ENCODE measurements at regions not wholly inside any gene's neighbourhood (a gene's known extent, or its start where the extent isn't known, plus 50 kb on each side); places are given as distances from the start of the nearest gene placed in this dataset.

GRCh38 chr5:25458628-25459027, 813.9 kb upstream of the CDH10 start:
- no peak for DNase-seq
- no peaks in the 10 kb centered on the region for H3K27me3 ChIP-seq
- intact Hi-C loops (cut with DNase I) = no loop called here
- H3K4me1 ChIP-seq = no peaks in the 10 kb centered on the region
- peaks cover 0 to 3% (median 0%) of the 10 kb centered on the region in 11 donors for H3K9me3 ChIP-seq
- no peak for TF ChIP-seq CTCF (IDR thresholded peaks at IDR 0.05)
- no peaks in the 10 kb centered on the region for H3K36me3 ChIP-seq
- 79 to 83% methylated on average over 2 of the region's 2 CpGs for WGBS, 2 donors
- no peak overlapping the region for H3K27ac ChIP-seq
- ATAC-seq = no peak
- no peak overlapping the region for H3K4me3 ChIP-seq

- ATAC-seq = no peak
- no peak overlapping the region for H3K27ac ChIP-seq
Observed at GRCh38 chr5:25453500-25453899, 808.7 kb upstream of the CDH10 start.

GRCh38 chr5:25451294-25451693, 806.5 kb upstream of the CDH10 start:
- no peak for TF ChIP-seq CTCF (IDR thresholded peaks at IDR 0.05)
- H3K4me3 ChIP-seq = no peak overlapping the region
- H3K4me1 ChIP-seq = no peaks in the 10 kb centered on the region
- no peak for ATAC-seq
- 80 to 82% methylated on average over 2 of the region's 2 CpGs for WGBS, 2 donors
- H3K9me3 ChIP-seq = peaks cover 0 to 3% (median 0%) of the 10 kb centered on the region in 11 donors
- no peaks in the 10 kb centered on the region for H3K36me3 ChIP-seq
- H3K27me3 ChIP-seq = no peaks in the 10 kb centered on the region
- DNase-seq = no peak
- no peak overlapping the region for H3K27ac ChIP-seq
- intact Hi-C loops (cut with DNase I) = no loop called here

More at GRCh38 chr5:25453500-25453899, 808.7 kb upstream of the CDH10 start:
- DNase-seq = no peak
- Histone ChIP-seq H3K4me3 (no peak overlapping the region), H3K4me1 (no peaks in the 10 kb centered on the region), H3K9me3 (peaks cover 0 to 3% (median 0%) of the 10 kb centered on the region in 11 donors), H3K36me3 (no peaks in the 10 kb centered on the region), H3K27me3 (no peaks in the 10 kb centered on the region)
- TF ChIP-seq CTCF (IDR thresholded peaks at IDR 0.05) = no peak
- intact Hi-C loops (cut with DNase I) = no loop called here

- Histone ChIP-seq H3K9me3 (peaks cover 0 to 3% (median 0%) of the 10 kb centered on the region in 11 donors), H3K4me3 (no peak overlapping the region), H3K4me1 (no peaks in the 10 kb centered on the region), H3K27me3 (no peaks in the 10 kb centered on the region), H3K36me3 (no peaks in the 10 kb centered on the region), H3K27ac (no peak overlapping the region)
- no peak for TF ChIP-seq CTCF (IDR thresholded peaks at IDR 0.05)
- ATAC-seq (no peak), DNase-seq (no peak)
- intact Hi-C loops (cut with DNase I) = no loop called here
- WGBS, 2 donors = 81 to 84% methylated on average over 10 of the region's 10 CpGs
Observed at GRCh38 chr5:25448646-25449045, 803.9 kb upstream of the CDH10 start.

Measured in heart right ventricle (tissue), 16 donors.